Activated CD4-positive, alpha-beta T cell treated with anti-CD3 and anti-CD28 coated beads, Interleukin-2, amount 50 U/mL, for 16 hours (primary cell): ENCODE measurements at regions not wholly inside any gene's neighbourhood (a gene's known extent, or its start where the extent isn't known, plus 50 kb on each side); places are given as distances from the start of the nearest gene placed in this dataset.

Experiments used
- DNase-seq: peaks from one replicate; pipeline ENCODE4 v3.0.0-alpha.2; 2020

DNA sequence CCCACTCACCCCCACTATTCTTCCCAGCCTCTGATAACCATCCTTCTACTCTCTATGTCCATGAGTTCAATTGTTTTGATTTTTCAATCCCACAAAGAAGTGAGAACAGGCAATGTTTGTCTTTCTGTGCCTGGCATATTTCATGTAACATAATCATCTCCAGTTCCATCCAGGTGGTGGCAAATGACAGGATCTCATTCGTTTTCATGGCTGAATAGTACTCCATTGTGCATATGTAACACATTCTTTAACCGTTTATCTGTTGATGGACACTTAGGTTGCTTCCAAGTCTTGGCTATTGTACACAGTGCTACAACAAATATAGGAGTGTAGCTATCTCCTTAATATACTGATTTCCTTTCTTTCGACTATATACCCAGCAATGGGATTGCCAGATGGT lies 169.3 kb upstream of the NFIA start:
- no peak for DNase-seq

DNA sequence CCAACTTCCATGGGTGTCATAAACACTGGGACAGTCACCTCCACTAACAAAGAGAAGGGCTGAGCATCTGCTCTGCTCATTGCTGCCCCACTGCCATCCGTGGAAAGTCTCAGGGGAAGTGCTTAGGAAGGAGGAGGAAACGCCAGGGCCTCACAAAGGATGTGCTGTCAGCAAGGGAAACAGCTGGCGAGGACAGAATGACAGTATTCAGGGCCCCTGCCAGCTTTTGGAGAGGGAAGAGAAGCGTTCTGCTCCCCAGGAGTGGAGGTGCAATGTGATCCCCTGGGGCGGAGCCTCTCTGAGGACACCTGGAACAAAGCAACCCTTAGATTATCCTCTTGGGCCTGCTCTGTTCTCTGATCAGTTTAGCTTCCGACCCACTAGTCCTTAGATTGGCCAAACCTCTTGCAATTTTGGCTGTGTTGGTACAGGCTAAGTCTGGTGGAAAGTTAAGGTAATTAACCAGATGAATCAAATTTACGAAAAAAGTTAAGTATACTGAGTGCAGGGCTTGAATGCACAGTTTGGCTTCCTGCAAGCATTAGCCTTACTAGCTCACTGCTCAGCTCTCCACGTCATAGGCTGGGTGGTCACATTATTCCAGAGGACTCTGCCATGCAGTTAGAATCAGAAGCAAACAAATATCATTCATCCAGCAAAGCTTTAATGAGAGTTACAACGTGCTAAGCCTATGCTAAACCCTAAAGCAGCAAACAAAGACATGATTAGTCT lies 170.2 kb upstream of the NFIA start:
- no peak for DNase-seq

GRCh38 chr1:60908159-60908558 lies 174.2 kb upstream of the NFIA start:
- DNase-seq: no peak

- DNase-seq: no peak
Measured at GRCh38 chr1:60906526-60906925, 175.8 kb upstream of the NFIA start.

- no peak for DNase-seq
Measured at GRCh38 chr1:60906039-60906438, 176.3 kb upstream of the NFIA start.

DNA sequence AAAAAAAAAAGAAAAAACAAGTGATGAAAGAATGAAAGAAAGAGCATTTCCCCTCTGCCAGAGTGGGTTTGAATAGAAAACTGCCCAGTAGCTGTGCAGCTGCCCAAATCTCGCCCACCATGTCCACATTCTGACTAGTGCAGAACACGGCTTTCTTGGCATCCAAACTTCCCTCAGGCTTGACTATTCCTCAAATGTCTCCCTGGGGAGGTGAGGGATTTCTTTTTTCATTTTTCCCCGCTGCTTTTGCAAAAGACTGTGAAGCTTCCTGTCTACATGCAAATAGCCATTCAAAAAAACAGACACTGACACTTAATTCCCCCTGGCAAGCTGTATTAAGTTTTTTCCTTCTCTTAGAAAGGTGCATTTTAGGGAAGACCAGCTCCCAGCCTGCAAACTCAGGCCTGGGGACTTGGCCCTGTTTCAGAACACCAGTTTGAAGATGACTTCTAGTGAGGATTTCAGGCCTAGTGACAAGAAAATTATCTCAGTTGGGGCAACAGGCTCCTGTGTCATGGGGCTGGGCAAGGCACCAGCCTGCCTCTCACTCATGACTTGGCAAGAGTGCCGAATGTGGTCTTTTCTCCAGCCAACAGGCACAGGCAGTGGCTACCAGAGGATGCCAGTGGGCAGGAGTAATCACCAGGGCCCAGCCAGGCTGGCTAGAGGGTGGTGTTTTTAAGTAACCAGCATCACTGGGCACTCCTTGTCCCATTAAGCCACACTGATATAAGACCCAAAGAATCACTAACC lies 178.1 kb upstream of the NFIA start:
- DNase-seq: no peak

DNA sequence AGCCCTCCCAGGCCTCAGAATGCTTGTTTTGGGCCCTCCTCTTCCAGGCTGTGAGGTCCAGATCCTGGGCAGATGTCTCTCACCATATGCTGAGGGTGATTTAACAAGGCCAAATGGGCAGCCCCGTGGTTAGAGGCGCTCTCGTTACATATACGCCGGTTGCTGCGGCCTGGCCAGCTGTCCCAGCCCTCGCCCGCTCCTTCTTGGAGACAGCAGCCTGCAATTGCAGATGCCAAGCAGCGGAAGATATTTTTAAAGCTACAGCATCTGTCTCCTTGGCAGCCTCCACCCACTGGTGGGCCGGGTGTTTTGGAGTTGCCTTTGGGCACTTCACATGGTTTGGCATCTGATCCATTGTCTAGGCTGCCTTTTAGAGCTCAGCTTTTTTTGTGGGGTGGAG lies 178.8 kb upstream of the NFIA start:
- DNase-seq: no peak

DNA sequence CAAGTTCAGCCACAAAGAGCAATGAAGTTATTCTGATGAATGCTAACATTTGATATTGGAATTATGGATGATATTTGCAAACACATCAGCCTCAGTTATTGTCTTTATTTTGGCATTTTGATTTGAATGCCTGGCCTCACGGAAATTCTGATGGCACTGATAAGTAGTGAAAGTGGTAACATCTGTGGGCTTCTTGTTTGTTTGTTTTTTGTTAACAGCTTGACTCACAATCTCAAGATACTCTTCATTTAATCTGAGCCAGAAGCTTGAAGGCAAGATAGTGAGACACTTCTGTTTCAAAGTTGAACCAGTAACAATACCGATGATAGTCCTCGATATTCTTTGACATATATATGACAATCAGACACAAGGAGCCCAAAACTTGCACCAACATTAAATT lies 182.9 kb upstream of the NFIA start:
- DNase-seq: no peak

DNA sequence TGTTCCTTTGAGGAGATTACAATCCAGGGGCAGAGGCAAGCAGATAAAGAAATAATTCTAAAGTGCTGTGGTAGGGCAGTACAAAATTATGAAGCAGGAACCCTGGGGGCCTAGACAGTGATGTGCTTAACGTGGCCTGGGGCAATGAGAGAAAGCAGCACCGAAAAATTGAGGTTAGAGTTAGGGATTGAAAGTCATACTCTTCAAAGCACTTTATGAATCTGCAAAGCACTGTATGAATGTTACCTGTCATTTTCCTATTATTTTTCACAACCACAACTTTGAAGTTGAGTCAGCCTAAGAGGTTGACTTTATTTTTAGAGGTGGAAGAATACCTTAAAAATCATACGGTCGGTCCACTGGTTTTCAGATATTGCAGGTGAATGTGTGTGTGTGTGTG lies 183.4 kb upstream of the NFIA start:
- DNase-seq: peak; percentile 72

- peak; percentile 23 for DNase-seq
Measured at GRCh38 chr1:60898413-60898812, 183.9 kb upstream of the NFIA start.

GRCh38 chr1:60896701-60897363 lies 185.5 kb upstream of the NFIA start:
- DNase-seq: no peak

- no peak for DNase-seq
Measured at GRCh38 chr1:60895701-60896100, 186.7 kb upstream of the NFIA start.

GRCh38 chr1:60895252-60895651 lies 187.1 kb upstream of the NFIA start:
- no peak for DNase-seq

- no peak for DNase-seq
Measured at GRCh38 chr1:60894741-60895140, 187.6 kb upstream of the NFIA start.

DNA sequence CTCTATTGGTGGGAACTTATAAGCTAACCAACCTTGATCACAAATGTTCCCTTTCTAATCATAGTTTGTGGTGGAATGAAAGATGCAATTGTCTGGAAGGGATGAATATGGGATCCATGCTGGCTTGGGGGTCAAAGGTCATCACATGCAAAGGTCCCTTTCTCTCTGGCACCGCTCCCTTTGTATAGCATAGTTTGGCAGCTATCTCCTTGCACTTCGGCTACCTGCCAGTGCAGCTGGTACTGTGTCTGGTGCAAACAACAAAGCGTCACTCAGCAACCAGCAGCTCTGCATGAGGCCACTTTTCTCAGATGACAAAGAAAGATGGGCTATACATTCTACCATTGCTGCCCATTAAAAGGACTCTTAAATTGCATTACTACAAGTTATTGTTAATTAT lies 188.2 kb upstream of the NFIA start:
- DNase-seq: no peak

DNA sequence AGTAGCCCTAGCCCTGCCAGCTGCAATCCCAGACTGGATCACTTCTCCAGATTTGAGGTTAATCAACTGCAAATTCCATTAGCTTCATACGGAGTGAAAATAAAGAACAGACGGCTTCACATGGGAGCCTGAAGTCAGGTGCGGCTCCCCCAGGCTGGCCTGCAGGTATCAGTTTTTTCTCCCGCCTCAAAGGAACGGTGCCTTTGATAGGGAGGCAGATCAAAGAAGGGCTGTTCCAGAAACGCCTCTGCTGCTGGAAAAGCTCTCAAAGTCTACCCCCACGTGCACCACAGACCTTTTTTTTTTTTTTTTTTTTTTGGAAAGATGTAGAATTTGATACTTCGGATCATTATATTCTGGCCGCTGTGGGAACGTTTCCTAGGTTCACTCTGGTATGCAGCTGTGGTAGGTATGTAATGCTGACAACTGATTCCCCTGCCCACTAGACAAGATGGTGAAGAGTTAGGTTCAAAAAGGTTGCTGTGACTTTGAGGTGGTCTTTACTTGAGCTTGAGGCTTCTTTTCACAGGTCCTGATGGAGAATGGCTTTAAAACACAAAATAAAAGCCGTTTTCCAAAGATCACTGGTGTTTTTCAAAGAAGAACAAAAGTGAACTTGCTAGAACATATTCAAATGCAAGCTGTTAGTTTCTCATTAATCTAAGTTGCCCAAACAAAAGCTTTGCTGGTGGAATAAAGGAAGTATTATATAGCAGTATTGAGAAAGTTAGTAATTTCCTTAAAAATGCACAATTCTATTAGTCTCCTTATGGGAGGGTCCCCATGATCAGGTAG lies 189.0 kb upstream of the NFIA start:
- DNase-seq: no peak

DNA sequence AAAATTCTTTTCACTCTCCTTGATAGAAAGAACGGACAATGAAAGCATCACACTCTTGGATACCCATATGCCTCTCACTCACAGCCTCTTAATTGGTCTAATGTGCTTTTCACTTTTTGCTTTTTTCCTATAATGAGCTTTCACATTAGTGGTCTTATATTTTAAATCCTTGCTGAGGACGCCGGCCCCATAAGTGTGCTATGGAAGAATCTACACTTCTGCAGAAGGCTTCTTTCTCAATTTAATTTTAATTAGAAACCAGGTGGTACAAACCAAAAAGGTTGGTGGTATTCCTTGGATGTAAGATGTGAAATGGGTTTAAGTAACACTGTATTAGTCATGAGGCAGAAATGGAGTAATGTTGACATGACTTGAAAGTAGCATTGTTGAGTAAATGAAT lies 190.6 kb upstream of the NFIA start:
- DNase-seq: no peak

DNA sequence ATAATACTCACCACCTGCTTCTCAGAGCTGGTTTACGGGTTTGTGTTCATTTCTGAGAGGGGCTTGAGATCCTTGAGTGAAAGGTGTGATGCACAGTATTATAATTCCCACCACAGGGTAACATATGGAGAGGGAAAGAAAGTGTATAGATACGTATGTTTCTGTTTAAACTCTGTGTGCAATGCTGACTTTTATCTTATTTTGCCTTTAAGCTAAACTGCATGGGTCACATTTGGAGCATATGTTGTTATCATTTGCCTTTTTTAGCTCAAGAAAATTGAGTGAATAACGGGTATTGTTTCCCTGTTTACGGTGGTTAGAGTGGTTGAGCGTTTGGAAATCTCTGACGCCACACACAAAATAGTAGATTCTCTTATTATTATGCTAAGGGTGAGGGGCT lies 191.1 kb upstream of the NFIA start:
- DNase-seq: no peak

DNA sequence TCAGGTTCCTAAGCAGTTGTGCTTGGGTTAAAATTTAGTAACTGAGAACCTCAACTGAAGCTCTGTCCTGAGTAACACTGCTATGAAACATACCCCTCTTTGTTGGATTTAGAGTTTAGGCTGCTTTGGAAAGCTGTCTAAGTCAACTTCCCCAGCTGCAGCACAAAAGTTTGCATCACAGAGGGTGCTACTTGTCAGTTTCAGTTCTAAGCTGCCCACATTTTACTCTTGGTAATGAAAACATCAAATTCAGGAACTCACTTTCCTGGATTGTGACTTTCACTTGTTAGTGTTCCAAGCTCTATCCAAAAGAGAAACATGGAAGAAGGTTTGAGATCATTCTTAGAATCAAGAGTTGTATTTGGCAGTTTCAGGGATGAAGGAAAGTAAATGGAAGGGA lies 191.7 kb upstream of the NFIA start:
- no peak for DNase-seq

DNA sequence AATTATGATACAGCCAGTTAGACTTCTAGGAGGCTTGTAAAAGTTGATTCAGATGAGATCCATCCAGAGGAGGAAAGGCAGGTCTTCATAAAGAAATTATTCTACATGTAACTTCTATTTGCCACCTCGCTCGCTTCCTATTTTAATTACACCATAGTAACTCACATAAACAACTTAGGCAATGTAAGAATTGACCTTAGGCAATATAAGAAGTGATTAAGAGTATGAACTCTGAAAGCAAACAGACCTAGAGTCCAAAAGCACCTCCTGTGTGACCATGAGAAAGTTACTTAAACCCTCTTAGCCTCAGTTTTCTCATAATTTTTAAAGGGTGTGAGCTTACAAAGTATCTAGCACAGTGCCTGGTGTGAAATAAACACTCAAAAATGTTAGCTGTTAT lies 192.7 kb upstream of the NFIA start:
- no peak for DNase-seq

- DNase-seq: no peak
Measured at GRCh38 chr1:60888126-60888525, 194.2 kb upstream of the NFIA start.

DNA sequence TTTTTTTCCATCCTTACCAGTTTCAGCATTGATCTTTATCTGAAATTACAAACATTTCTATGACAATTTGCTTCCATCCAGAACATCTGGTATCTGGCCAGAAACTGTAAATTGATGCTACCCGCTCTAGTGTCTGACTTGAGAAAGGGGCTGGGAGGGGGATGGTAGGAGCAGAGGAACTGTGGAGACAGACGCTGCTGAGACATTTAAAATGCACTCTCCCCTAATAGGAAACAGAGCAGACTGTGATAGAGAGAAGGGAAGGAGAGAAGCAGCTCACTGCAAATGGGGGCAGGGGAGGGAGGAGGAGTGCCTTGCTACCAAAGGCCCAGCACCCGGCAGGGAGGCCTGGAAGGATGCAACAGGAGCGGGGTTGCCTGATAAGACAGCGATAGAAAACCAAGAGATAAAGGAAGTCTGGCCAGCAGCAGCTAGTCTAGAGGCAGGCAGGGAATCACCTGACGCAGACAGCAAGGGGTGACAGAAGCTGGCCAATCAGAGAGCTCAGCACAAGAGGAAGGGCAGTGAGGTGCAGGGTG lies 195.5 kb upstream of the NFIA start:
- DNase-seq: no peak

GRCh38 chr1:60886090-60886489 lies 196.3 kb upstream of the NFIA start:
- no peak for DNase-seq
